ENCODE measurements at regions not wholly inside any gene's neighbourhood (a gene's known extent, or its start where the extent isn't known, plus 50 kb on each side); places are given as distances from the start of the nearest gene placed in this dataset.

GRCh38 chr9:119905724-119906123, 536.5 kb upstream of the BRINP1 start:
- no peak overlapping the region for H3K27ac ChIP-seq
- no peak for TF ChIP-seq CTCF (conservative IDR thresholded peaks at IDR 0.05)

GRCh38 chr9:119903851-119904250, 534.6 kb upstream of the BRINP1 start:
- no peak overlapping the region for H3K27ac ChIP-seq
- no peak for TF ChIP-seq CTCF (conservative IDR thresholded peaks at IDR 0.05)

- TF ChIP-seq CTCF (conservative IDR thresholded peaks at IDR 0.05) = no peak
- H3K27ac ChIP-seq = no peak overlapping the region
These were observed 533.4 kb upstream of the BRINP1 start for GRCh38 chr9:119902611-119903010.

- no peak overlapping the region for H3K27ac ChIP-seq
- no peak for TF ChIP-seq CTCF (conservative IDR thresholded peaks at IDR 0.05)
These were observed 529.1 kb upstream of the BRINP1 start for GRCh38 chr9:119898316-119898715.

GRCh38 chr9:119884438-119884837, 515.2 kb upstream of the BRINP1 start:
- no peak for TF ChIP-seq CTCF (conservative IDR thresholded peaks at IDR 0.05)
- H3K27ac ChIP-seq = no peak overlapping the region

GRCh38 chr9:119881898-119882297, 512.7 kb upstream of the BRINP1 start:
- TF ChIP-seq CTCF (conservative IDR thresholded peaks at IDR 0.05) = no peak
- no peak overlapping the region for H3K27ac ChIP-seq

- TF ChIP-seq CTCF (conservative IDR thresholded peaks at IDR 0.05) = no peak
- H3K27ac ChIP-seq = no peak overlapping the region
These were observed 511.1 kb upstream of the BRINP1 start for GRCh38 chr9:119880361-119880760.

- H3K27ac ChIP-seq = no peak overlapping the region
- no peak for TF ChIP-seq CTCF (conservative IDR thresholded peaks at IDR 0.05)
These were observed 508.1 kb upstream of the BRINP1 start for GRCh38 chr9:119877306-119877705.

Measured in VCaP (cell line).